ENCODE measurements at regions not wholly inside any gene's neighbourhood (a gene's known extent, or its start where the extent isn't known, plus 50 kb on each side); places are given as distances from the start of the nearest gene placed in this dataset.
A peak's percentile ranks its signal among the peaks of the same experiment; 100 is the strongest.

GRCh38 chr11:29312812-29313211 lies 704.0 kb downstream of the KCNA4 start:
- Histone ChIP-seq H4K12ac (ENCODE audit: low read depth, low read length) (no peak overlapping the region), H3K4ac (ENCODE audit: low read depth, low read length) (no peak overlapping the region), H3K14ac (ENCODE audit: low read length) (no peak overlapping the region), H3K9me3 (ENCODE audit: insufficient read depth, low read depth, low read length) (no peaks in the 10 kb centered on the region), H2BK12ac (ENCODE audit: low read length) (no peak overlapping the region), H3K79me1 (ENCODE audit: low read length) (no peaks in the 10 kb centered on the region), H3K36me3 (ENCODE audit: control insufficient read depth in 1 of 2, insufficient read depth in 2 of 2, low read length in 2 of 2) (no peaks in the 10 kb centered on the region), H3K27ac (ENCODE audit: low read depth, low read length) (no peak overlapping the region), H3K9ac (ENCODE audit: low read length) (no peak overlapping the region), H3K79me2 (ENCODE audit: control insufficient read depth, insufficient read depth, low read length, poor library complexity) (no peaks in the 10 kb centered on the region), H4K8ac (ENCODE audit: low read depth, low read length) (no peak overlapping the region), H3K27me3 (ENCODE audit: insufficient read depth, low read length) (no peaks in the 10 kb centered on the region), H2BK120ac (ENCODE audit: insufficient read depth, low read length, poor library complexity) (no peak overlapping the region), H4K91ac (ENCODE audit: low read depth, low read length) (no peak overlapping the region), H3K4me2 (ENCODE audit: low read length) (no peak overlapping the region), H3K4me1 (ENCODE audit: control insufficient read depth in 1 of 2, insufficient read depth in 2 of 2, low read length in 2 of 2) (no peaks in the 10 kb centered on the region), H3K18ac (ENCODE audit: low read length) (no peak overlapping the region), H2AFZ (ENCODE audit: insufficient read depth, low read length, poor library complexity) (no peak overlapping the region), H2AK5ac (ENCODE audit: low read length) (no peak overlapping the region), H3K23ac (ENCODE audit: low read length) (no peak overlapping the region), H2BK5ac (ENCODE audit: low read depth, low read length, poor library complexity) (no peak overlapping the region), H3K4me3 (ENCODE audit: low read depth, low read length) (no peak overlapping the region)
- DNase-seq: no peak

GRCh38 chr11:29310725-29311342 lies 706.0 kb downstream of the KCNA4 start:
- H3K9ac ChIP-seq (ENCODE audit: low read length): no peak overlapping the region
- H3K27ac ChIP-seq (ENCODE audit: low read depth, low read length): no peak overlapping the region
- H3K4me3 ChIP-seq (ENCODE audit: low read depth, low read length): no peak overlapping the region
- H3K79me2 ChIP-seq (ENCODE audit: control insufficient read depth, insufficient read depth, low read length, poor library complexity): no peaks in the 10 kb centered on the region
- H2AFZ ChIP-seq (ENCODE audit: insufficient read depth, low read length, poor library complexity): no peak overlapping the region
- WGBS (ENCODE audit: extremely low coverage, insufficient coverage, insufficient read length): no CpG with 5 or more reads among the region's 3 CpGs
- no peaks in the 10 kb centered on the region for H3K27me3 ChIP-seq (ENCODE audit: insufficient read depth, low read length)
- H2BK120ac ChIP-seq (ENCODE audit: insufficient read depth, low read length, poor library complexity): no peak overlapping the region
- H4K91ac ChIP-seq (ENCODE audit: low read depth, low read length): no peak overlapping the region
- H3K14ac ChIP-seq (ENCODE audit: low read length): no peak overlapping the region
- no peak overlapping the region for H2BK5ac ChIP-seq (ENCODE audit: low read depth, low read length, poor library complexity)
- H4K12ac ChIP-seq (ENCODE audit: low read depth, low read length): no peak overlapping the region
- no peak overlapping the region for H3K23ac ChIP-seq (ENCODE audit: low read length)
- no peaks in the 10 kb centered on the region for H3K79me1 ChIP-seq (ENCODE audit: low read length)
- no peak overlapping the region for H2BK12ac ChIP-seq (ENCODE audit: low read length)
- peaks cover 0 to 2% of the 10 kb centered on the region in 2 experiments for H3K4me1 ChIP-seq (ENCODE audit: control insufficient read depth in 1 of 2, insufficient read depth in 2 of 2, low read length in 2 of 2)
- no peak overlapping the region for H3K18ac ChIP-seq (ENCODE audit: low read length)
- H3K4ac ChIP-seq (ENCODE audit: low read depth, low read length): no peak overlapping the region
- H3K36me3 ChIP-seq (ENCODE audit: control insufficient read depth in 1 of 2, insufficient read depth in 2 of 2, low read length in 2 of 2): no peaks in the 10 kb centered on the region
- H2AK5ac ChIP-seq (ENCODE audit: low read length): no peak overlapping the region
- no peak overlapping the region for H3K4me2 ChIP-seq (ENCODE audit: low read length)
- H4K8ac ChIP-seq (ENCODE audit: low read depth, low read length): no peak overlapping the region
- H3K9me3 ChIP-seq (ENCODE audit: insufficient read depth, low read depth, low read length): no peaks in the 10 kb centered on the region
- DNase-seq: peak in 1 of 2 donors; percentile 15

- Histone ChIP-seq H3K4me1 (ENCODE audit: control insufficient read depth in 1 of 2, insufficient read depth in 2 of 2, low read length in 2 of 2) (peaks cover 0 to 2% of the 10 kb centered on the region in 2 experiments), H2BK5ac (ENCODE audit: low read depth, low read length, poor library complexity) (no peak overlapping the region), H2BK12ac (ENCODE audit: low read length) (no peak overlapping the region), H3K23ac (ENCODE audit: low read length) (no peak overlapping the region), H3K79me2 (ENCODE audit: control insufficient read depth, insufficient read depth, low read length, poor library complexity) (no peaks in the 10 kb centered on the region), H3K18ac (ENCODE audit: low read length) (no peak overlapping the region), H4K8ac (ENCODE audit: low read depth, low read length) (no peak overlapping the region), H4K91ac (ENCODE audit: low read depth, low read length) (no peak overlapping the region), H3K9ac (ENCODE audit: low read length) (no peak overlapping the region), H3K4me3 (ENCODE audit: low read depth, low read length) (no peak overlapping the region), H3K27ac (ENCODE audit: low read depth, low read length) (no peak overlapping the region), H3K27me3 (ENCODE audit: insufficient read depth, low read length) (no peaks in the 10 kb centered on the region), H2AK5ac (ENCODE audit: low read length) (no peak overlapping the region), H2BK120ac (ENCODE audit: insufficient read depth, low read length, poor library complexity) (no peak overlapping the region), H3K4me2 (ENCODE audit: low read length) (no peak overlapping the region), H3K9me3 (ENCODE audit: insufficient read depth, low read depth, low read length) (no peaks in the 10 kb centered on the region), H2AFZ (ENCODE audit: insufficient read depth, low read length, poor library complexity) (no peak overlapping the region), H3K79me1 (ENCODE audit: low read length) (no peaks in the 10 kb centered on the region), H3K14ac (ENCODE audit: low read length) (no peak overlapping the region), H4K12ac (ENCODE audit: low read depth, low read length) (no peak overlapping the region), H3K36me3 (ENCODE audit: control insufficient read depth in 1 of 2, insufficient read depth in 2 of 2, low read length in 2 of 2) (no peaks in the 10 kb centered on the region), H3K4ac (ENCODE audit: low read depth, low read length) (no peak overlapping the region)
- peak in 1 of 2 donors; percentile 20 for DNase-seq
- WGBS (ENCODE audit: extremely low coverage, insufficient coverage, insufficient read length): no CpG with 5 or more reads among the region's 1 CpG
These were observed 706.8 kb downstream of the KCNA4 start for GRCh38 chr11:29309992-29310391.

- Histone ChIP-seq H3K4ac (ENCODE audit: low read depth, low read length) (no peak overlapping the region), H4K8ac (ENCODE audit: low read depth, low read length) (no peak overlapping the region), H2AK5ac (ENCODE audit: low read length) (no peak overlapping the region), H3K9me3 (ENCODE audit: insufficient read depth, low read depth, low read length) (no peaks in the 10 kb centered on the region), H3K36me3 (ENCODE audit: control insufficient read depth in 1 of 2, insufficient read depth in 2 of 2, low read length in 2 of 2) (no peaks in the 10 kb centered on the region), H2BK12ac (ENCODE audit: low read length) (no peak overlapping the region), H4K91ac (ENCODE audit: low read depth, low read length) (no peak overlapping the region), H3K4me2 (ENCODE audit: low read length) (no peak overlapping the region), H3K4me1 (ENCODE audit: control insufficient read depth in 1 of 2, insufficient read depth in 2 of 2, low read length in 2 of 2) (peaks cover 0 to 2% of the 10 kb centered on the region in 2 experiments), H3K14ac (ENCODE audit: low read length) (no peak overlapping the region), H3K23ac (ENCODE audit: low read length) (no peak overlapping the region), H3K27ac (ENCODE audit: low read depth, low read length) (no peak overlapping the region), H3K18ac (ENCODE audit: low read length) (no peak overlapping the region), H2AFZ (ENCODE audit: insufficient read depth, low read length, poor library complexity) (no peak overlapping the region), H3K4me3 (ENCODE audit: low read depth, low read length) (no peak overlapping the region), H4K12ac (ENCODE audit: low read depth, low read length) (no peak overlapping the region), H2BK5ac (ENCODE audit: low read depth, low read length, poor library complexity) (no peak overlapping the region), H3K79me2 (ENCODE audit: control insufficient read depth, insufficient read depth, low read length, poor library complexity) (no peaks in the 10 kb centered on the region), H3K9ac (ENCODE audit: low read length) (no peak overlapping the region), H3K79me1 (ENCODE audit: low read length) (no peaks in the 10 kb centered on the region), H3K27me3 (ENCODE audit: insufficient read depth, low read length) (no peaks in the 10 kb centered on the region), H2BK120ac (ENCODE audit: insufficient read depth, low read length, poor library complexity) (no peak overlapping the region)
- no peak for DNase-seq
- no CpG with 5 or more reads among the region's 1 CpG for WGBS (ENCODE audit: extremely low coverage, insufficient coverage, insufficient read length)
These were observed 710.3 kb downstream of the KCNA4 start for GRCh38 chr11:29306527-29306926.

All from trophoblast cell (in vitro differentiated cells and primary cell).